C4-2B (cell line): ENCODE measurements at regions not wholly inside any gene's neighbourhood (a gene's known extent, or its start where the extent isn't known, plus 50 kb on each side); places are given as distances from the start of the nearest gene placed in this dataset.

Experiments used
- ZFX ChIP-seq: fragments of 450-650 bp; IDR thresholded peaks from 2 replicates; pipeline ENCODE4 v1.6.1; 2017
- TF ChIP-seq, protein P1 (sequence below): fragments of 450-650 bp; conservative IDR thresholded peaks from 2 replicates; pipeline ENCODE4 v1.5.1; 2017; ENCODE audit warnings: mild to moderate bottlenecking

DNA sequence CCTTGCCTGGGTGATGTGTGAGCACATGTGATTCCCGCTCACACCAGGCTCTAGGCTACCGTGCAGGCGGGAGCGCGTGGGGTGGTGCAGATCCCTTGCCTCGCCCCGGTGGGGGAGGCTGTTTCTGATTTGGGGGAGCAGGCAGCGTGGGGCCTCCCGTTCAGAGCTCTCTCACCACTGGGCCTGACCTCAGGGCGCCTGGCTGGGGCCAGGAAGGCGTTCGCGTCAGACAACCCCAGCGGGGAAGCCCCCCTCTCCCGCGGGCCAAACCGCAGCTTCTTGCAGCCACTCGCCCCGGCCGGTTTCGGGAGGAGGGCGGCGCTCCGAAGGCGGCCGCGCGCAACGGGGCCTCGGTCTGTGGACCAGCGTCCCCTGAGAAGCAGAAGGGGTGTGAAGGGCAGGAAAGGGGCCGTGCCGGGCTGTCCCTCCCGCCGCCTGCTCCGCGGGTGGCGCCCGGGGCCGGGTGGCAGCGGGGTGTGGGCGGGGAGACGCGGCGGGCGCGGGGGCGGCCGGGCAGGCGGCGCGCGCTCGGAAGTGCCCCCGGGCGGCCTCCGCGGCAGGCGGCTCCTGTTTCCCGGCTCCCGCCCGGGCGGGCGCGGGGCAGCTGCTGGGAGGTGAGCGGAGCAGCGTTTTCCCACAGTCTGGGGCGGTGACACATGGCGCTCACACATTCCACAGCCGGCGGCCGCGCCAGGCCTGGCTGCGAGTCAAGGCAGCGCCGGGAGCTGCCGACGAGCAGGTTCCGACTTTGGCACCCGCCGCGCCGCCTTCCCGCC lies 65.1 kb upstream of the HES1 start:
- TF ChIP-seq, protein P1, sequence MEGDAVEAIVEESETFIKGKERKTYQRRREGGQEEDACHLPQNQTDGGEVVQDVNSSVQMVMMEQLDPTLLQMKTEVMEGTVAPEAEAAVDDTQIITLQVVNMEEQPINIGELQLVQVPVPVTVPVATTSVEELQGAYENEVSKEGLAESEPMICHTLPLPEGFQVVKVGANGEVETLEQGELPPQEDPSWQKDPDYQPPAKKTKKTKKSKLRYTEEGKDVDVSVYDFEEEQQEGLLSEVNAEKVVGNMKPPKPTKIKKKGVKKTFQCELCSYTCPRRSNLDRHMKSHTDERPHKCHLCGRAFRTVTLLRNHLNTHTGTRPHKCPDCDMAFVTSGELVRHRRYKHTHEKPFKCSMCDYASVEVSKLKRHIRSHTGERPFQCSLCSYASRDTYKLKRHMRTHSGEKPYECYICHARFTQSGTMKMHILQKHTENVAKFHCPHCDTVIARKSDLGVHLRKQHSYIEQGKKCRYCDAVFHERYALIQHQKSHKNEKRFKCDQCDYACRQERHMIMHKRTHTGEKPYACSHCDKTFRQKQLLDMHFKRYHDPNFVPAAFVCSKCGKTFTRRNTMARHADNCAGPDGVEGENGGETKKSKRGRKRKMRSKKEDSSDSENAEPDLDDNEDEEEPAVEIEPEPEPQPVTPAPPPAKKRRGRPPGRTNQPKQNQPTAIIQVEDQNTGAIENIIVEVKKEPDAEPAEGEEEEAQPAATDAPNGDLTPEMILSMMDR, result peak; percentile 17
- peak; percentile 63 for TF ChIP-seq ZFX
